Loucy (cell line): ENCODE measurements at regions not wholly inside any gene's neighbourhood (a gene's known extent, or its start where the extent isn't known, plus 50 kb on each side); places are given as distances from the start of the nearest gene placed in this dataset.

Experiments
- EZH2phosphoT487 ChIP-seq: fragments of 200-600 bp; IDR thresholded peaks from 2 replicates; pipeline ENCODE4 v1.6.1; 2018; ENCODE audit warnings: antibody characterized with exemption, mild to moderate bottlenecking, moderate library complexity, borderline replicate concordance
- TF ChIP-seq, protein P1 (sequence below): fragments of 200-600 bp; sonication (generic); conservative IDR thresholded peaks from 2 replicates; pipeline ENCODE4 v1.5.1; 2014; ENCODE audit warnings: mild to moderate bottlenecking, antibody characterized with exemption, low read length

DNA sequence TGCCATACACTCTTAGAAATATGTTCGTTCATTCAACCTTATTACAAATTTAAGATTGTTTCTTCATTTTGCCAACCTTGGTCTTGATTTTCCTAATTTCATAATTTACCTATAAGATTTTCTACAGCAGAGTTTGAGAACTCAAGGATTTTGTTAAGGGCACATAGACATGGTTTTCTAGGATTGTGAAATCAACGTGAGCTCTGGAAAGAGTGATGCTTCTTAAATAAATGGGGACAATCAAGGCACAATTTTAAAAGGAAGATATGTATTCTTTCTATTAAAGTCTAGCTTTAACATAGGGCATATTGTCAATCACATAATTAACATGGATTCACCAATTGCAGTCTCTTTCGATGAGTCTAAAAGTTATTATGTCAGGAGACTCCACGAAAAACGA is 174.2 kb upstream of the PHF14 start:
- TF ChIP-seq, protein P1, sequence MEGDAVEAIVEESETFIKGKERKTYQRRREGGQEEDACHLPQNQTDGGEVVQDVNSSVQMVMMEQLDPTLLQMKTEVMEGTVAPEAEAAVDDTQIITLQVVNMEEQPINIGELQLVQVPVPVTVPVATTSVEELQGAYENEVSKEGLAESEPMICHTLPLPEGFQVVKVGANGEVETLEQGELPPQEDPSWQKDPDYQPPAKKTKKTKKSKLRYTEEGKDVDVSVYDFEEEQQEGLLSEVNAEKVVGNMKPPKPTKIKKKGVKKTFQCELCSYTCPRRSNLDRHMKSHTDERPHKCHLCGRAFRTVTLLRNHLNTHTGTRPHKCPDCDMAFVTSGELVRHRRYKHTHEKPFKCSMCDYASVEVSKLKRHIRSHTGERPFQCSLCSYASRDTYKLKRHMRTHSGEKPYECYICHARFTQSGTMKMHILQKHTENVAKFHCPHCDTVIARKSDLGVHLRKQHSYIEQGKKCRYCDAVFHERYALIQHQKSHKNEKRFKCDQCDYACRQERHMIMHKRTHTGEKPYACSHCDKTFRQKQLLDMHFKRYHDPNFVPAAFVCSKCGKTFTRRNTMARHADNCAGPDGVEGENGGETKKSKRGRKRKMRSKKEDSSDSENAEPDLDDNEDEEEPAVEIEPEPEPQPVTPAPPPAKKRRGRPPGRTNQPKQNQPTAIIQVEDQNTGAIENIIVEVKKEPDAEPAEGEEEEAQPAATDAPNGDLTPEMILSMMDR, result no peak
- TF ChIP-seq EZH2phosphoT487, result no peak
